ENCODE measurements at regions not wholly inside any gene's neighbourhood (a gene's known extent, or its start where the extent isn't known, plus 50 kb on each side); places are given as distances from the start of the nearest gene placed in this dataset.

- Mint-ChIP-seq H3K4me1 (ENCODE audit: low read depth) (peaks cover 18% of the 10 kb centered on the region), H3K9me3 (ENCODE audit: low read depth) (peaks cover 20% of the 10 kb centered on the region), H3K27ac (ENCODE audit: unreplicated experiment) (no peak overlapping the region), H3K36me3 (ENCODE audit: low read depth) (peaks cover 5% of the 10 kb centered on the region), H3K27me3 (ENCODE audit: low read depth) (no peaks in the 10 kb centered on the region), H3K4me3 (ENCODE audit: unreplicated experiment) (no peak overlapping the region)
- TF ChIP-seq, protein P1, sequence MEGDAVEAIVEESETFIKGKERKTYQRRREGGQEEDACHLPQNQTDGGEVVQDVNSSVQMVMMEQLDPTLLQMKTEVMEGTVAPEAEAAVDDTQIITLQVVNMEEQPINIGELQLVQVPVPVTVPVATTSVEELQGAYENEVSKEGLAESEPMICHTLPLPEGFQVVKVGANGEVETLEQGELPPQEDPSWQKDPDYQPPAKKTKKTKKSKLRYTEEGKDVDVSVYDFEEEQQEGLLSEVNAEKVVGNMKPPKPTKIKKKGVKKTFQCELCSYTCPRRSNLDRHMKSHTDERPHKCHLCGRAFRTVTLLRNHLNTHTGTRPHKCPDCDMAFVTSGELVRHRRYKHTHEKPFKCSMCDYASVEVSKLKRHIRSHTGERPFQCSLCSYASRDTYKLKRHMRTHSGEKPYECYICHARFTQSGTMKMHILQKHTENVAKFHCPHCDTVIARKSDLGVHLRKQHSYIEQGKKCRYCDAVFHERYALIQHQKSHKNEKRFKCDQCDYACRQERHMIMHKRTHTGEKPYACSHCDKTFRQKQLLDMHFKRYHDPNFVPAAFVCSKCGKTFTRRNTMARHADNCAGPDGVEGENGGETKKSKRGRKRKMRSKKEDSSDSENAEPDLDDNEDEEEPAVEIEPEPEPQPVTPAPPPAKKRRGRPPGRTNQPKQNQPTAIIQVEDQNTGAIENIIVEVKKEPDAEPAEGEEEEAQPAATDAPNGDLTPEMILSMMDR (IDR thresholded peaks at IDR 0.05) = no peak
- DNase-seq (ENCODE audit: low spot score) = no peak
Measured at GRCh38 chr13:34039678-34040077, 221.7 kb downstream of the RFC3 start.

- H3K9me3 Mint-ChIP-seq (ENCODE audit: low read depth) = peaks cover 14% of the 10 kb centered on the region
- no peak for DNase-seq (ENCODE audit: low spot score)
- peaks cover 20% of the 10 kb centered on the region for H3K4me1 Mint-ChIP-seq (ENCODE audit: low read depth)
- no peaks in the 10 kb centered on the region for H3K27me3 Mint-ChIP-seq (ENCODE audit: low read depth)
- H3K4me3 Mint-ChIP-seq (ENCODE audit: unreplicated experiment) = no peak overlapping the region
- H3K36me3 Mint-ChIP-seq (ENCODE audit: low read depth) = peaks cover 2% of the 10 kb centered on the region
- TF ChIP-seq, protein P1 (IDR thresholded peaks at IDR 0.05) = no peak
- H3K27ac Mint-ChIP-seq (ENCODE audit: unreplicated experiment) = no peak overlapping the region
Measured at GRCh38 chr13:34040863-34041262, 222.9 kb downstream of the RFC3 start.

DNA sequence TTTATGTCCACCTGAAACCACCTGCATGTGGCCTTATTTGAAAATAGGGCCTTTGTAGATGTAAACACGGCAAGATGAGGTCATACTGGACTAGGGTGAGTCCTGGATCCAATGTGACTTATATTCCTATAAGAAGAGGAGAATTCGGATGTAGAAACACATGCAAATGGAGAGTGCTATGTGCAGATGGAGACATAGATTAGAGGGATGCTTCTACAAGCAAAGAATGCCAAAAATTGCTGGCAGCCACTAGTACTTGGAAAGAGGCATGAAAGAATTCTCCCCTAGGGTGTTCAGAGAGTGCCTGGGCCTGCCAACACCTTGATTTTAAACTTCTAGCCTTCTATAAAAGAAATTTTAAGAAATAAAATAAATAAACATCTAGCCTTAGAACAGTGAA is 226.1 kb downstream of the RFC3 start:
- Mint-ChIP-seq H3K27me3 (ENCODE audit: low read depth) (no peaks in the 10 kb centered on the region), H3K4me1 (ENCODE audit: low read depth) (peaks cover 20% of the 10 kb centered on the region), H3K36me3 (ENCODE audit: low read depth) (no peaks in the 10 kb centered on the region), H3K27ac (ENCODE audit: unreplicated experiment) (no peak overlapping the region), H3K9me3 (ENCODE audit: low read depth) (peaks cover 16% of the 10 kb centered on the region), H3K4me3 (ENCODE audit: unreplicated experiment) (no peak overlapping the region)
- TF ChIP-seq, protein P1 (IDR thresholded peaks at IDR 0.05) = no peak
- no peak for DNase-seq (ENCODE audit: low spot score)

DNA sequence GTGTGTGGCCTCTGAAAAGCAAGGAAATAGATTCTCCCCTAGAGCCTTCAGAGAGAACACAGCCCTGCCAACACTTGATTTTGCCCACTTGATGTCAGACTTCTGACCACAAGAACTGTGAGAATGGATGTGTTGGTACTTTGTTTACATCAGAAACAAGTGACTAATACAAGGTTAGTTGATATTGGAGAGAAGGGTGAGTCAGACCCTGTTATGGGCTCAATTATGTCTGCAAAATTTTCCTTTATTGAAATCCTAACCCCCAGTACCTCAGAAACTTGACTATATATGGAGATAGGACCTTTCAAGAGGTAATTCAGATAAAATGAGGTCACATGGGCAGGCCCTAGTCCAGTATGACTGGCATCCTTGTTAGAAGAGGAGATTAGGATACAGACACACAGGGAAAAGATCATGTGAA is 226.7 kb downstream of the RFC3 start:
- TF ChIP-seq, protein P1 (IDR thresholded peaks at IDR 0.05) = no peak
- DNase-seq (ENCODE audit: low spot score) = no peak
- Mint-ChIP-seq H3K27ac (ENCODE audit: unreplicated experiment) (no peak overlapping the region), H3K27me3 (ENCODE audit: low read depth) (no peaks in the 10 kb centered on the region), H3K4me3 (ENCODE audit: unreplicated experiment) (no peak overlapping the region), H3K4me1 (ENCODE audit: low read depth) (peaks cover 20% of the 10 kb centered on the region), H3K36me3 (ENCODE audit: low read depth) (no peaks in the 10 kb centered on the region), H3K9me3 (ENCODE audit: low read depth) (peaks cover 16% of the 10 kb centered on the region)

- peaks cover 20% of the 10 kb centered on the region for H3K4me1 Mint-ChIP-seq (ENCODE audit: low read depth)
- no peak for DNase-seq (ENCODE audit: low spot score)
- no peak overlapping the region for H3K4me3 Mint-ChIP-seq (ENCODE audit: unreplicated experiment)
Measured at GRCh38 chr13:34046457-34046856, 228.5 kb downstream of the RFC3 start.

More at GRCh38 chr13:34046457-34046856, 228.5 kb downstream of the RFC3 start:
- H3K9me3 Mint-ChIP-seq (ENCODE audit: low read depth) = peaks cover 26% of the 10 kb centered on the region
- TF ChIP-seq, protein P1 (IDR thresholded peaks at IDR 0.05) = no peak
- H3K36me3 Mint-ChIP-seq (ENCODE audit: low read depth) = peaks cover 5% of the 10 kb centered on the region
- H3K27ac Mint-ChIP-seq (ENCODE audit: unreplicated experiment) = no peak overlapping the region
- H3K27me3 Mint-ChIP-seq (ENCODE audit: low read depth) = no peaks in the 10 kb centered on the region
